ENCODE measurements at regions not wholly inside any gene's neighbourhood (a gene's known extent, or its start where the extent isn't known, plus 50 kb on each side); places are given as distances from the start of the nearest gene placed in this dataset.

DNA sequence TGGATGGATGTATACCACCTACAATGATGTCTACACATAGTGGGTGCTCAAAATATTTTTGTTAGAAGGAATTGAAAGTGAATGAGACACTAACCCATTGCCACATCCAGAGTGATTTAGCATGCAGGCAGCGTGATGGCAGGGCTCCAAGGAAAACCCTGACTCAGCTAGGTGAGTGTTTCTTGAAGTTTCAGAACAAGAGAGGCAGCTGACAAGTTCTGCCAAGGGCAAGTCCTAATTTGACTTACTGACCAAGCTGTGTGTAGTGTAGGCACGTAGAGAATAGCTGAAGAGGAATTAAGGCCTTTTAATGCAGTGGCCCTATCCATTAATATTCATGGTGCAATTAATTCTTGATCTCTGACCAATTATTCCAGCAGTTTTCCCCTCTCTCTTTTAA is 107.8 kb upstream of the ATP10B start:
- no CpG with 5 or more reads among the region's 2 CpGs for WGBS (ENCODE audit: insufficient coverage)
- POLR2A ChIA-PET: no interaction called here

DNA sequence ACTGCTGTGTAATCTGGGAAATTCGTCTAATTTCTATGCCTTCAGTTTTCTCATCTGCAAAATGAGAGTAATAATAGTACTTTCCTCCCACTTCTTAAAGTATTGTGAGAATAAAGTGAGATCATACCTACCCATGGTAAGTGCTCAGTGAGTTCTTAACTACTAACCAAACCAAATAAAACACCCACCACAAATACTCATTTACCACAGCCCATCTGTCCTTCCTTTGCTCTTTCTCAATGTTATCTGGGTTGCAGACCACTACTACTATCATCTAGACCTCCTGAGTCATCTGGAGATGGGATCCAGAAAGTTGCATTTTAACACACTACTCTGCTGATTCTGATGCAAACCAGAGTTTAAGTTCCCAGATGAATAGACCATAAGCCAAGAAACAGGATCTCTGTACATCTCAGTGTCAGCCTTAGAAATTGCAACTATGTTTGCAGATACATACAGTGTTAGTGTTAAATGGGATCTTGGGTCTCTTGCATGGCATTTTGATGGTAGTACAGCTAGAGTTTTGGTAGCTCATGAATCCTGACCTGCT is 105.4 kb upstream of the ATP10B start:
- no peaks in the 10 kb centered on the region for H3K9me3 Mint-ChIP-seq
- CTCF ChIA-PET: no interaction called here
- no peak for ATAC-seq (replicated peaks in 1 of 4)

More for the DNA sequence above, 107.8 kb upstream of the ATP10B start:
- H3K27me3 ChIP-seq (replicated peaks in 1 of 2; ENCODE audit: control insufficient read depth in 2 of 2, extremely low read depth in 1 of 2, insufficient read depth in 2 of 2, low read length in 1 of 2): no peaks in the 10 kb centered on the region
- no peaks in the 10 kb centered on the region for H3K36me3 ChIP-seq (ENCODE audit: control insufficient read depth in 2 of 2, extremely low read depth in 1 of 2, insufficient read depth in 1 of 2, low read length in 1 of 2)
- no peak for DNase-seq
- H3K4me1 Mint-ChIP-seq: no peaks in the 10 kb centered on the region
- H3K4me3 Mint-ChIP-seq: no peak overlapping the region
- no peak overlapping the region for H3K27ac Mint-ChIP-seq
- H3K9me3 Mint-ChIP-seq: no peaks in the 10 kb centered on the region
- CTCF ChIA-PET: no interaction called here
- no peaks in the 10 kb centered on the region for H3K4me1 ChIP-seq (ENCODE audit: control insufficient read depth in 1 of 2, extremely low read depth in 1 of 2, insufficient read depth in 2 of 2, low read length in 2 of 2)
- H3K4me3 ChIP-seq (ENCODE audit: control insufficient read depth in 1 of 2, extremely low read depth in 1 of 2, low read length in 1 of 2): no peak overlapping the region
- H3K9me3 ChIP-seq: no peaks in the 10 kb centered on the region
- ATAC-seq (replicated peaks in 1 of 4): no peak
- no peaks in the 10 kb centered on the region for H3K36me3 Mint-ChIP-seq
- H3K27ac ChIP-seq (ENCODE audit: low read length): no peak overlapping the region
- H3K27me3 Mint-ChIP-seq: no peaks in the 10 kb centered on the region

DNA sequence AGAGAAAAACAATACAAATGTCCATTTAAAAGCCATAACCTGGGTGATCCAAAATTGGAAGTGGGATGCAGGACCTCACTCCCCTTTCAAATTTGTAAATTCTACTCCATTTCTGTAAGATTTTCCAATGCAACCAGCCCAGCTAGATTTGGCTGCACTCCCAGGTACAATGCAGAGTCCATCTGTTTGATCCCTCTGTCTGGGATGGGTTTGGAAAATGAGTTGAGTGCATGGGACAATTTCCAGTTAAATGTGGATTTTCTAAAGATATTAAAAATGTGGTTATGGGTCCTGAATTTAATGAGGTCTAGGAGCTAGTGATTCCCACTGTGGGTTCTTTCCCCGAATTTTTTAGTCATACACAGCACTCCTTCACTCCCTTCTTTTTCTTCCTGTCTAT is 104.0 kb upstream of the ATP10B start:
- DNase-seq: no peak
- Histone ChIP-seq H3K4me1 (ENCODE audit: control insufficient read depth in 1 of 2, extremely low read depth in 1 of 2, insufficient read depth in 2 of 2, low read length in 2 of 2) (no peaks in the 10 kb centered on the region), H3K27me3 (replicated peaks in 1 of 2; ENCODE audit: control insufficient read depth in 2 of 2, extremely low read depth in 1 of 2, insufficient read depth in 2 of 2, low read length in 1 of 2) (no peaks in the 10 kb centered on the region), H3K4me3 (ENCODE audit: control insufficient read depth in 1 of 2, extremely low read depth in 1 of 2, low read length in 1 of 2) (no peak overlapping the region), H3K9me3 (no peaks in the 10 kb centered on the region), H3K27ac (ENCODE audit: low read length) (no peak overlapping the region), H3K36me3 (ENCODE audit: control insufficient read depth in 2 of 2, extremely low read depth in 1 of 2, insufficient read depth in 1 of 2, low read length in 1 of 2) (no peaks in the 10 kb centered on the region)
- Mint-ChIP-seq H3K4me1 (no peaks in the 10 kb centered on the region), H3K27ac (no peak overlapping the region), H3K4me3 (no peak overlapping the region), H3K9me3 (no peaks in the 10 kb centered on the region), H3K36me3 (no peaks in the 10 kb centered on the region), H3K27me3 (peaks cover 2 to 3% of the 10 kb centered on the region in 2 donors)
- ChIA-PET CTCF (no interaction called here), POLR2A (no interaction called here)
- ATAC-seq (replicated peaks in 1 of 4): no peak
- no CpG with 5 or more reads among the region's 1 CpG for WGBS (ENCODE audit: insufficient coverage)

More for the DNA sequence above, 105.4 kb upstream of the ATP10B start:
- H3K4me1 Mint-ChIP-seq: no peaks in the 10 kb centered on the region
- no peaks in the 10 kb centered on the region for H3K4me1 ChIP-seq (ENCODE audit: control insufficient read depth in 1 of 2, extremely low read depth in 1 of 2, insufficient read depth in 2 of 2, low read length in 2 of 2)
- no peak overlapping the region for H3K27ac ChIP-seq (ENCODE audit: low read length)
- no peak for DNase-seq
- H3K4me3 ChIP-seq (ENCODE audit: control insufficient read depth in 1 of 2, extremely low read depth in 1 of 2, low read length in 1 of 2): no peak overlapping the region
- no peaks in the 10 kb centered on the region for H3K9me3 ChIP-seq
- WGBS (ENCODE audit: insufficient coverage): no CpG with 5 or more reads among the region's 1 CpG
- POLR2A ChIA-PET: no interaction called here
- no peak overlapping the region for H3K4me3 Mint-ChIP-seq
- H3K27ac Mint-ChIP-seq: no peak overlapping the region
- H3K27me3 ChIP-seq (replicated peaks in 1 of 2; ENCODE audit: control insufficient read depth in 2 of 2, extremely low read depth in 1 of 2, insufficient read depth in 2 of 2, low read length in 1 of 2): no peaks in the 10 kb centered on the region
- H3K36me3 ChIP-seq (ENCODE audit: control insufficient read depth in 2 of 2, extremely low read depth in 1 of 2, insufficient read depth in 1 of 2, low read length in 1 of 2): no peaks in the 10 kb centered on the region
- H3K36me3 Mint-ChIP-seq: no peaks in the 10 kb centered on the region
- H3K27me3 Mint-ChIP-seq: peaks cover 2 to 3% of the 10 kb centered on the region in 2 donors

DNA sequence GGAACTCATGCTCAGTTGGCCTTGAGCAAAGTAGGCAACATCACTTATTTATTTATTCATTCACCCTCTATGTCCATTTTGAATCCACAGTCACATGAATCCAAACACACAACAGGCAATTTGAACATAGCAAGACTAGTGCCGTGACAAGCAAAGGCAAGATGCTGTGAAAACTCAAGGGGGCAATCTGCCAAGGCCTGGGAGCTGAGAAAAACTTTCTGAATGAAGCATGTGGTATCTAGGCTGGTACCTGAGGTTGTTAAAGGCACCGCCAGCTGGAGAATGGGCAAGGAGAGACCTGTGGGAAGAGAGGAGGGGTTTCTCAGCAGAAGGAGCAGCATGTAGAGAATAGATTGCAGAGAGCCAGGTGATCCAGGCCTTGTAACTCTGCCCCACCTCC is 98.3 kb upstream of the ATP10B start:
- no peak for ATAC-seq (replicated peaks in 1 of 4)
- H3K27ac Mint-ChIP-seq: no peak overlapping the region
- no peaks in the 10 kb centered on the region for H3K4me1 Mint-ChIP-seq
- ChIA-PET POLR2A (no interaction called here), CTCF (no interaction called here)
- 88% methylated on average over 1 of the region's 2 CpGs for WGBS (ENCODE audit: insufficient coverage)
- no peak overlapping the region for H3K4me3 Mint-ChIP-seq
- no peaks in the 10 kb centered on the region for H3K36me3 ChIP-seq (ENCODE audit: control insufficient read depth in 2 of 2, extremely low read depth in 1 of 2, insufficient read depth in 1 of 2, low read length in 1 of 2)
- H3K27ac ChIP-seq (ENCODE audit: low read length): no peak overlapping the region
- H3K9me3 ChIP-seq: no peaks in the 10 kb centered on the region
- DNase-seq: no peak
- H3K9me3 Mint-ChIP-seq: peaks cover 0 to 6% (median 0%) of the 10 kb centered on the region in 3 donors
- peaks cover 3 to 6% of the 10 kb centered on the region in 2 donors for H3K27me3 Mint-ChIP-seq
- H3K27me3 ChIP-seq (replicated peaks in 1 of 2; ENCODE audit: control insufficient read depth in 2 of 2, extremely low read depth in 1 of 2, insufficient read depth in 2 of 2, low read length in 1 of 2): no peaks in the 10 kb centered on the region
- no peak overlapping the region for H3K4me3 ChIP-seq (ENCODE audit: control insufficient read depth in 1 of 2, extremely low read depth in 1 of 2, low read length in 1 of 2)
- H3K36me3 Mint-ChIP-seq: no peaks in the 10 kb centered on the region
- H3K4me1 ChIP-seq (ENCODE audit: control insufficient read depth in 1 of 2, extremely low read depth in 1 of 2, insufficient read depth in 2 of 2, low read length in 2 of 2): no peaks in the 10 kb centered on the region

DNA sequence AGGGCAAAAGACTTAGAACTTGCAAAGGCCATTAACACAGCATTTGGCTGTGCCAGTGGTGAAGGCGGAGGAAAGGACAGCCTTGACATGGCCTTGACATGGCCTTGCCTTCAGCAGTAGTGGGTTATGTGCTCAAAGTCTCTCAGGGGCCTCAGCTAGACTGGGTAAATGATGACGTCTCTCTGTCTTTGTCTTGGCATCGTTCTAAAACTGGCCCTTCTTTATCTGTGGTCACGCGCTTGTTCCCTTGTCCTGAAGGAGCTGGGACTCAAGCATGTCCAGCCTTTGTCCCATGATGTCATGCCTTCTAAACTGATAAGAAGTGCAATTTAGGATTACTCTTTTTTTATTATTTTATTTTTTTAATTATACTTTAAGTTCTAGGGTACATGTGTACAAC is 88.7 kb upstream of the ATP10B start:
- Histone ChIP-seq H3K4me3 (ENCODE audit: control insufficient read depth in 1 of 2, extremely low read depth in 1 of 2, low read length in 1 of 2) (no peak overlapping the region), H3K27me3 (replicated peaks in 1 of 2; ENCODE audit: control insufficient read depth in 2 of 2, extremely low read depth in 1 of 2, insufficient read depth in 2 of 2, low read length in 1 of 2) (no peaks in the 10 kb centered on the region), H3K9me3 (no peaks in the 10 kb centered on the region), H3K4me1 (ENCODE audit: control insufficient read depth in 1 of 2, extremely low read depth in 1 of 2, insufficient read depth in 2 of 2, low read length in 2 of 2) (no peaks in the 10 kb centered on the region), H3K36me3 (ENCODE audit: control insufficient read depth in 2 of 2, extremely low read depth in 1 of 2, insufficient read depth in 1 of 2, low read length in 1 of 2) (no peaks in the 10 kb centered on the region), H3K27ac (ENCODE audit: low read length) (no peak overlapping the region)
- ATAC-seq (replicated peaks in 1 of 4) (no peak), DNase-seq (no peak)
- peaks cover 0 to 14% (median 0%) of the 10 kb centered on the region in 3 donors for H3K9me3 Mint-ChIP-seq
- no peak overlapping the region for H3K27ac Mint-ChIP-seq
- ChIA-PET CTCF (no interaction called here), POLR2A (no interaction called here)
- WGBS (ENCODE audit: insufficient coverage): 69% methylated on average over 3 of the region's 5 CpGs
- no peaks in the 10 kb centered on the region for H3K36me3 Mint-ChIP-seq
- no peak overlapping the region for H3K4me3 Mint-ChIP-seq
- no peaks in the 10 kb centered on the region for H3K4me1 Mint-ChIP-seq
- H3K27me3 Mint-ChIP-seq: peaks cover 0 to 3% of the 10 kb centered on the region in 2 donors

DNA sequence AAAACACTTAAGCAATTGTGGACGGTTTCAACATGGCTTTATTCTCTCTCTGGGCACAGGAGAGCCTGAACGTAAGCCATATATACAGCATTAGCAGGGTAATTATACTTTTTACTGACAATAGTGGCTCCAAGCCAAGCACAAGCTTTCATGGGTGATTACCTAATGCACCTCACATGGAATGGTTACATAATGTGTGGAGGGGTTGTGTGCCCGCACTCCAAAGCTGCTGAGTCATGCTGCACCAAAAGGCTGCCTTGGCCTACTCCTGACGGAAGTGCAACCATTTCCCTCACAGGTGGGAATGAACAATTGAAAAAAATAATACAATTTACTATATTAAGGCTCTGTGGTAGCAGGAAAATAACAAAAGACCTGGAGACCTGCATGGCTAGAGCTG is 86.5 kb upstream of the ATP10B start:
- Histone ChIP-seq H3K4me1 (ENCODE audit: control insufficient read depth in 1 of 2, extremely low read depth in 1 of 2, insufficient read depth in 2 of 2, low read length in 2 of 2) (no peaks in the 10 kb centered on the region), H3K36me3 (ENCODE audit: control insufficient read depth in 2 of 2, extremely low read depth in 1 of 2, insufficient read depth in 1 of 2, low read length in 1 of 2) (no peaks in the 10 kb centered on the region), H3K4me3 (ENCODE audit: control insufficient read depth in 1 of 2, extremely low read depth in 1 of 2, low read length in 1 of 2) (no peak overlapping the region), H3K27ac (ENCODE audit: low read length) (no peak overlapping the region), H3K27me3 (replicated peaks in 1 of 2; ENCODE audit: control insufficient read depth in 2 of 2, extremely low read depth in 1 of 2, insufficient read depth in 2 of 2, low read length in 1 of 2) (no peaks in the 10 kb centered on the region), H3K9me3 (no peaks in the 10 kb centered on the region)
- Mint-ChIP-seq H3K27ac (no peak overlapping the region), H3K36me3 (no peaks in the 10 kb centered on the region), H3K27me3 (no peaks in the 10 kb centered on the region), H3K4me3 (no peak overlapping the region), H3K4me1 (no peaks in the 10 kb centered on the region), H3K9me3 (no peaks in the 10 kb centered on the region)
- ATAC-seq (replicated peaks in 1 of 4): no peak
- DNase-seq: no peak
- POLR2A ChIA-PET: no interaction called here
- CTCF ChIA-PET: no interaction called here
- 50% methylated on average over 1 of the region's 4 CpGs for WGBS (ENCODE audit: insufficient coverage)

DNA sequence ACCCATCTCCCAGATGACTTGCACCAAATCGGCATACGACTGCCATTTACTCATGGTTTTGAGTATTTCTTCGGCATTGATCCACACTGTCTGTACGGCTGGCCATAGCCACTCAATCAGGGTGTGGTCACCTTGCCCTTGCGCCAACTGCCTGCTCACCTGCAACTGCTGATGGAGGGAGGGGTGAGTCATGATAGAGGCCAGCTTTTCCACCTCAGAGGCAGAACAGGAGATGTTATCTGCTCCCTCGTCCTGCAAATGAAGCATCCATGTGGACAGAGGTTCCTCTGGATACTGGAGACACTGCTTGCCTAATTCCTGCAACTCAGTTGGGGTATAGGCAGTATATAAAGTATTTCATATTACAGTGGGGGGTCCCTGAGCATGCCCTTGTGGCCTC is 85.6 kb upstream of the ATP10B start:
- 93% methylated on average over 4 of the region's 6 CpGs for WGBS (ENCODE audit: insufficient coverage)
- H3K27me3 ChIP-seq (replicated peaks in 1 of 2; ENCODE audit: control insufficient read depth in 2 of 2, extremely low read depth in 1 of 2, insufficient read depth in 2 of 2, low read length in 1 of 2): no peaks in the 10 kb centered on the region
- H3K4me1 ChIP-seq (ENCODE audit: control insufficient read depth in 1 of 2, extremely low read depth in 1 of 2, insufficient read depth in 2 of 2, low read length in 2 of 2): no peaks in the 10 kb centered on the region
- no peak overlapping the region for H3K27ac ChIP-seq (ENCODE audit: low read length)
- Mint-ChIP-seq H3K4me3 (no peak overlapping the region), H3K27me3 (no peaks in the 10 kb centered on the region), H3K36me3 (no peaks in the 10 kb centered on the region), H3K27ac (no peak overlapping the region), H3K9me3 (no peaks in the 10 kb centered on the region), H3K4me1 (no peaks in the 10 kb centered on the region)
- ChIA-PET POLR2A (no interaction called here), CTCF (no interaction called here)
- ATAC-seq (replicated peaks in 1 of 4): no peak
- no peak overlapping the region for H3K4me3 ChIP-seq (ENCODE audit: control insufficient read depth in 1 of 2, extremely low read depth in 1 of 2, low read length in 1 of 2)
- H3K36me3 ChIP-seq (ENCODE audit: control insufficient read depth in 2 of 2, extremely low read depth in 1 of 2, insufficient read depth in 1 of 2, low read length in 1 of 2): no peaks in the 10 kb centered on the region
- no peak for DNase-seq
- no peaks in the 10 kb centered on the region for H3K9me3 ChIP-seq
